Muscle layer of colon (tissue), 2 donors: ENCODE measurements at regions not wholly inside any gene's neighbourhood (a gene's known extent, or its start where the extent isn't known, plus 50 kb on each side); places are given as distances from the start of the nearest gene placed in this dataset.

Experiments
- H3K27ac ChIP-seq: one replicate; pipeline ENCODE4 v1.7.0; 2013; ENCODE audit warnings: low read depth, mild to moderate bottlenecking, low read length, moderate library complexity
- H3K27me3 ChIP-seq, 2 donors: one replicate each; pipeline ENCODE4 v1.7.0; 2013; ENCODE audit warnings: low read length in 2 of 2, mild to moderate bottlenecking in 2 of 2; ENCODE audit not compliant: insufficient read depth in 2 of 2, control insufficient read depth in 1 of 2
- H3K36me3 ChIP-seq: one replicate; pipeline ENCODE4 v1.7.0; 2013; ENCODE audit warnings: mild to moderate bottlenecking, low read length; ENCODE audit not compliant: insufficient read depth
- H3K4me1 ChIP-seq: one replicate; pipeline ENCODE4 v1.7.0; 2013; ENCODE audit warnings: mild to moderate bottlenecking, low read length; ENCODE audit not compliant: insufficient read depth
- H3K4me3 ChIP-seq, 2 donors: one replicate each; pipeline ENCODE4 v1.7.0; 2013; ENCODE audit warnings: low read length in 2 of 2, low read depth in 1 of 2, mild to moderate bottlenecking in 1 of 2, moderate library complexity in 1 of 2
- H3K9ac ChIP-seq: one replicate; pipeline ENCODE4 v1.7.0; 2013; ENCODE audit warnings: low read length
- H3K9me3 ChIP-seq: one replicate; pipeline ENCODE4 v1.7.0; 2013; ENCODE audit warnings: mild to moderate bottlenecking, low read length
- donor health status: abdominal sarcoma.
- donor health status: Adenocarcinoma of cecum.

DNA sequence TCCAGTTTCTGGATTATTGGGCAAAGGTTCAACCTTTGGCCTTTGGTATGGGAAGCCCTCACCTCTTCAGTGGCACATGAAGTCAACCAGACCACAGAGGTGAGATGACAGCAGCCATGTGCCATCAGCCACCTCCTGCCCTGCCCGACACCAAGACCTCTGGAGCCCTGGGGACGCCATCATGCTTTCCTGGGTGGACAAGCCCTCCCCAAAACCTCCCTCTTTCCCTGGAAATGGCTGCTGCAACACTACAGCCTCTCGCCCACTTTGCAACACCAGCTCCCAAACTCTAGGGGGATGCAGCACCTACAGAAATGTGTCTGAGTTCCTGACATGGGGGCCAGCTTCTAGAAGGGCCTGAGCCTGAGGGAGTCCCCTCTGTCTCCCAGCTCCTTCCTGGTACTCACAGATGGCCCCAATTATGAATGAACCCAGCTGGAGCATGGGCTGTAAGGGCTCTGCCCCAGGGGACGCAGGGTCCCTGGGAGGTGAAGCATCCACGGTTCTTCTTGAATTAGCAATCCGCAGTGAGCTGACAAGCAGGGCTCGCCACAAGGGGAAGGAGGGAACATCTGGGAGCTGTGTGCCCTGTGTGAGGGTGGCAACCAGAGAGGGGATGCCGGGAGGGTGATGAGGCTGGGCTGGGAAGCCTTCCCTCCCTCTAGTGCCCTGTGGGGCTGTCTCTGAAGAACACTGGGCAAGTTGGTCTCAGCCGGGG is 268.5 kb upstream of the HDAC4 start:
- H3K9ac ChIP-seq, result no peak overlapping the region
- H3K9me3 ChIP-seq, result no peaks in the 10 kb centered on the region
- no peaks in the 10 kb centered on the region for H3K36me3 ChIP-seq
- H3K27ac ChIP-seq, result no peak overlapping the region
- peaks cover 7% of the 10 kb centered on the region for H3K4me1 ChIP-seq
- H3K27me3 ChIP-seq, result no peaks in the 10 kb centered on the region
- no peak overlapping the region for H3K4me3 ChIP-seq

GRCh38 chr2:239668651-239669050 is 267.8 kb upstream of the HDAC4 start:
- no peaks in the 10 kb centered on the region for H3K36me3 ChIP-seq
- no peak overlapping the region for H3K4me3 ChIP-seq
- H3K27me3 ChIP-seq, result no peaks in the 10 kb centered on the region
- H3K9me3 ChIP-seq, result no peaks in the 10 kb centered on the region
- peaks cover 7% of the 10 kb centered on the region for H3K4me1 ChIP-seq
- H3K27ac ChIP-seq, result no peak overlapping the region
- H3K9ac ChIP-seq, result no peak overlapping the region

DNA sequence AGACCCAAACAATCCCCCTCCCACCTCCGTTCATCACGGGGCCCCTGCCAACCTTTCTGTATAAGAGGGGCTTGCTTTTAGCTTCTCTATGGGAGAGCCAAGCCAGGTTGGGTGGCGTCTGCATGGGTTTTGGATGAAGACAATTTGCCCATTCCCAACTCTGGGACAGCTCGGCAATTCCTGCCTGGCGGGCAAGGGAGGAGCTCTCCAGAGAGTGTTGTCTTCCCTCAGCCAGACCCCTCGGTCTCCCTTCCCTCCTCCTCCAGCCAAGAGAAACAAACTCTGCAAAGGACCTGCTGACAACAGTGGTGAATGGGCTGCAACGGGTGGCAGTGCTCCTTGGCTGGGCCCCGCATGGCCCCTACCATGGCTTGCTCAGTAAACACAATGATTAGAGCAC is 267.2 kb upstream of the HDAC4 start:
- Histone ChIP-seq H3K4me1 (peaks cover 7% of the 10 kb centered on the region), H3K4me3 (no peak overlapping the region), H3K9ac (no peak overlapping the region), H3K27me3 (no peaks in the 10 kb centered on the region), H3K36me3 (no peaks in the 10 kb centered on the region), H3K27ac (no peak overlapping the region), H3K9me3 (no peaks in the 10 kb centered on the region)

DNA sequence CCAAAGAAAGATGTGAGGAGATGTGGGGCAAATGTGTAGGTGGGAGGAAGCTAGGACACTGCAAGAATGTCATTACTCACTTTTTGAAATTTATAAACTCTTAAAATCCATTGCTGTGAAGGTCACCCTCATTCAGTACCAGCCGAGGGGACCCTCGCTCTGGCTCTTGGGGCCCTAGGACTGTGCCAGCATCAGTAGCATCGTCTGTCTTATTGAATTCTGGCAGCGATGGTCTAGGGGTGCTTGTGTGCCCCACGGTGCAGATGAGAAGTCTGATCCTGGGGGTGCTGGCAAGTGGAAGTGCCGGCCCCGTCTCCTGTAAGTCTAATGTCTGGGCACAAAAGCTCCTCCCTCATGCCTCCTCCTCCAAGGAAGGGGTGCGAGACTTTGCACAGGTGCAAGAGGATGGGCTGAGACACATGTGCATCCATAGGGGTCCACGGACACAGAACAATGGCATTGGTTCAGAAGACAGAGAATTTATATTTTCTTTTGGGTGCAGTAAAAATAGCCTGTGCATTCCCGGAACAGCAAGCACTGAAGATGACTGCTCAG is 266.7 kb upstream of the HDAC4 start:
- H3K36me3 ChIP-seq, result no peaks in the 10 kb centered on the region
- H3K9me3 ChIP-seq, result no peaks in the 10 kb centered on the region
- no peak overlapping the region for H3K9ac ChIP-seq
- H3K27me3 ChIP-seq, result peaks cover 0 to 1% of the 10 kb centered on the region in 2 donors
- H3K27ac ChIP-seq, result no peak overlapping the region
- H3K4me1 ChIP-seq, result peaks cover 7% of the 10 kb centered on the region
- no peak overlapping the region for H3K4me3 ChIP-seq

GRCh38 chr2:239666855-239667376 is 266.1 kb upstream of the HDAC4 start:
- Histone ChIP-seq H3K4me3 (no peak overlapping the region), H3K9ac (no peak overlapping the region), H3K4me1 (peaks cover 8% of the 10 kb centered on the region)

GRCh38 chr2:239666053-239666854 is 265.4 kb upstream of the HDAC4 start:
- no peak overlapping the region for H3K27ac ChIP-seq
- H3K4me1 ChIP-seq, result peaks cover 14% of the 10 kb centered on the region
- no peaks in the 10 kb centered on the region for H3K9me3 ChIP-seq

More at GRCh38 chr2:239666855-239667376, 266.1 kb upstream of the HDAC4 start:
- no peaks in the 10 kb centered on the region for H3K9me3 ChIP-seq
- no peak overlapping the region for H3K27ac ChIP-seq
- no peaks in the 10 kb centered on the region for H3K36me3 ChIP-seq
- peaks cover 1 to 7% of the 10 kb centered on the region in 2 donors for H3K27me3 ChIP-seq

DNA sequence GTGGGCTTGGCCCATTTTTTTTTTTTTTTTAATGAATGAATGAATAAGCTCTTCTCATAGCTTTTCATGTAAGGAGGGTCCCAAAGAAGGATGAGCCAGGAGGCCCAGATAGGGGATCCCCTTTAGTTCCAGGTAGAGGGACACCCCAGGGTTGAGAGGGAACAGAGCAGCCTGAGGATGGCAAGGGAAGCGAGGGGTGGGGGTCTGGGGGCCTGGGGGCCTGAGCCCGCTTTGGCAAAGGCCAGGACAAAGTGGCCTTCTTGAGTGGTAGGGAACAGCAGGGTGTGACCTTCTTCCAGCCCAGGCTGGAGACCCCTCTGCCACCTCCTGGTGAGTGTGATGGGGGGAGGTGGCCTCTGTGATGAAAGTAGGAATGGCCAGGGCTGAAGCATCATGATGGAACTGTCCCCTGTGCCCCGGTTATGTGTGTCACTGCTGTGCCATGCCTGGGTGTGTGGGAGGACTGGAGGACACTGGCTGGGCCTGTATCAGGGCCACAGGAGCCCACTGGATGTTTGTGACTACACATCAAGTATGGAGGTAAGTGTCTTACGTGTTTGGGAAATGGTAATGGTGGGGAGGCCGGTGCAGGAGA is 263.5 kb upstream of the HDAC4 start:
- Histone ChIP-seq H3K4me1 (peaks cover 7% of the 10 kb centered on the region), H3K9me3 (no peaks in the 10 kb centered on the region), H3K4me3 (no peak overlapping the region), H3K27ac (no peak overlapping the region), H3K9ac (no peak overlapping the region), H3K36me3 (no peaks in the 10 kb centered on the region), H3K27me3 (peaks cover 11 to 25% of the 10 kb centered on the region in 2 donors)

More at GRCh38 chr2:239666053-239666854, 265.4 kb upstream of the HDAC4 start:
- no peaks in the 10 kb centered on the region for H3K36me3 ChIP-seq
- peaks cover 6 to 14% of the 10 kb centered on the region in 2 donors for H3K27me3 ChIP-seq
- no peak overlapping the region for H3K9ac ChIP-seq
- no peak overlapping the region for H3K4me3 ChIP-seq

- H3K9ac ChIP-seq, result no peak overlapping the region
- peaks cover 11 to 25% of the 10 kb centered on the region in 2 donors for H3K27me3 ChIP-seq
- peaks cover 7% of the 10 kb centered on the region for H3K4me1 ChIP-seq
- H3K9me3 ChIP-seq, result no peaks in the 10 kb centered on the region
- H3K27ac ChIP-seq, result no peak overlapping the region
- no peak overlapping the region for H3K4me3 ChIP-seq
- H3K36me3 ChIP-seq, result no peaks in the 10 kb centered on the region
Measured at GRCh38 chr2:239663364-239663924, 262.6 kb upstream of the HDAC4 start.

DNA sequence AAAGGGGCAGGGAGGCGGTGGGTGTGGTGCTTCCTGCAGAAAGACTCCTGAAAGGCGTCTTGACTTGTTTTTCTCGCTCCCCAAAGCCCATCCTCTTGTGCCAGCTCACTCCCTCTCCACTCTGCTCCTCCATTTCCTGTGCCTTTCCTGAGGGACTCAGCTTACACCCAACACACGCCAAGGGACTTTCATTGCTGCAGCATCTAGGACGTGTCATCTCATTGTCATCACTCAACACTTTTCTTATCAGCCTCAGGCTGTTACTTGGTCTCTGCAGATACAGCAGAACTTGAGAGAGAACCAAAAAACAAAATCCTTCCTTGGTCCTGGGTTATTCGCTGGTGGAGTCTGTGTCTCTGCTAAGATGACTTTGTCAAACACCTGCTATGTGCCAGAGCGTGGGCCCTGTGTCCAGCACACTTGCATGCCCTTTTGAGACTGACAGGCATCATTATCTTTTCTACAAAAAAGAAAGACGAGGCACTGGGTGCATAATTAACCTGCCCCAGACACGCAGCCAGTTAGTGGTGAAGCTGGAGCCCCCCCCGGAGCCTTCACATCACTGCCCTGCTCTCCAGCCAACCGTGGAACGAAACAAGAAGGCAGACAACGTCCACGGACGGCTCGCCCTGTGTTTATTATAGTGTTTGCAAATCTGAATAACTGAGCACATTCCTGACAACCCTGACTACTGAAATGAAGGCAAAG is 261.7 kb upstream of the HDAC4 start:
- Histone ChIP-seq H3K4me3 (no peak overlapping the region), H3K27me3 (peaks cover 11 to 25% of the 10 kb centered on the region in 2 donors), H3K4me1 (peaks cover 7% of the 10 kb centered on the region), H3K9me3 (no peaks in the 10 kb centered on the region), H3K27ac (no peak overlapping the region), H3K9ac (no peak overlapping the region), H3K36me3 (no peaks in the 10 kb centered on the region)

- Histone ChIP-seq H3K27me3 (peaks cover 11 to 25% of the 10 kb centered on the region in 2 donors), H3K36me3 (no peaks in the 10 kb centered on the region), H3K4me1 (peaks cover 7% of the 10 kb centered on the region), H3K27ac (no peak overlapping the region), H3K9ac (no peak overlapping the region), H3K4me3 (no peak overlapping the region), H3K9me3 (no peaks in the 10 kb centered on the region)
Measured at GRCh38 chr2:239661334-239662312, 260.8 kb upstream of the HDAC4 start.
